NAMALWA (cell line): ENCODE measurements at regions not wholly inside any gene's neighbourhood (a gene's known extent, or its start where the extent isn't known, plus 50 kb on each side); places are given as distances from the start of the nearest gene placed in this dataset.

Source experiments
- DNase-seq: peaks from one replicate; pipeline ENCODE4 v3.0.0-alpha.2; 2015; ENCODE audit warnings: low spot score

GRCh38 chr16:6057821-6058220 lies 960.2 kb upstream of the EEF2KMT start:
- DNase-seq = no peak

GRCh38 chr16:6048017-6048416 lies 950.4 kb upstream of the EEF2KMT start:
- no peak for DNase-seq

- no peak for DNase-seq
Observed at GRCh38 chr16:6047325-6047724, 949.7 kb upstream of the EEF2KMT start.

GRCh38 chr16:6038941-6039645 lies 941.5 kb upstream of the EEF2KMT start:
- no peak for DNase-seq

GRCh38 chr16:6035161-6035560 lies 937.6 kb upstream of the EEF2KMT start:
- DNase-seq = no peak

- no peak for DNase-seq
Observed at GRCh38 chr16:6034511-6034910, 936.9 kb upstream of the EEF2KMT start.

- no peak for DNase-seq
Observed at GRCh38 chr16:6032438-6032837, 934.8 kb upstream of the EEF2KMT start.

GRCh38 chr16:6031567-6031966 lies 934.0 kb upstream of the EEF2KMT start:
- no peak for DNase-seq

GRCh38 chr16:6031102-6031501 lies 933.5 kb upstream of the EEF2KMT start:
- no peak for DNase-seq

- no peak for DNase-seq
Observed at GRCh38 chr16:6027733-6028132, 930.1 kb upstream of the EEF2KMT start.

- DNase-seq = no peak
Observed at GRCh38 chr16:6023449-6023848, 925.9 kb upstream of the EEF2KMT start.

GRCh38 chr16:6021276-6021943 lies 923.8 kb upstream of the EEF2KMT start:
- no peak for DNase-seq

- DNase-seq = no peak
Observed at GRCh38 chr16:6020162-6020985, 922.8 kb upstream of the EEF2KMT start.

- no peak for DNase-seq
Observed at GRCh38 chr16:6019490-6019991, 921.9 kb upstream of the EEF2KMT start.

GRCh38 chr16:6018848-6019489 lies 921.4 kb upstream of the EEF2KMT start:
- DNase-seq = no peak

GRCh38 chr16:6016530-6017184 lies 919.1 kb upstream of the EEF2KMT start:
- DNase-seq = peak; percentile 50

- DNase-seq = no peak
Observed at GRCh38 chr16:6012716-6013115, 915.1 kb upstream of the EEF2KMT start.

- DNase-seq = no peak
Observed at GRCh38 chr16:6009151-6009550, 911.6 kb upstream of the EEF2KMT start.

- DNase-seq = no peak
Observed at GRCh38 chr16:6008670-6009069, 911.1 kb upstream of the EEF2KMT start.

GRCh38 chr16:5993356-5993755 lies 895.8 kb upstream of the EEF2KMT start:
- DNase-seq = no peak

- DNase-seq = no peak
Observed at GRCh38 chr16:5982979-5983378, 885.4 kb upstream of the EEF2KMT start.
